Esophagus muscularis mucosa (tissue), 4 donors: ENCODE measurements at regions not wholly inside any gene's neighbourhood (a gene's known extent, or its start where the extent isn't known, plus 50 kb on each side); places are given as distances from the start of the nearest gene placed in this dataset.

Source experiments
- CTCF ChIP-seq, 3 experiments: fragments of 200-600 bp in 2 of 3; fragments of 450-650 bp in 1 of 3; sonication (generic) in 2 of 3; IDR thresholded peaks; one replicate each; pipeline ENCODE4 v1.5.1; 2017 to 2019; ENCODE audit warnings: antibody characterized with exemption in 3 of 3, mild to moderate bottlenecking in 2 of 3, moderate library complexity in 1 of 3
- EP300 ChIP-seq: sonication (generic); formaldehyde crosslinking; IDR thresholded peaks from one replicate; pipeline ENCODE4 v1.6.1; 2017; ENCODE audit warnings: antibody characterized with exemption
- POLR2AphosphoS5 ChIP-seq, 2 donors: sonication (generic); formaldehyde crosslinking; IDR thresholded peaks; one replicate each; pipeline ENCODE4 v1.6.1; 2017; ENCODE audit warnings: antibody characterized with exemption in 2 of 2

GRCh38 chr6:92827104-92827503 lies 592.3 kb downstream of the EPHA7 start:
- TF ChIP-seq CTCF (IDR thresholded peaks at IDR 0.05) (no peak), EP300 (no peak), POLR2AphosphoS5 (IDR thresholded peaks at IDR 0.05) (no peak)
